GM12864 (cell line): ENCODE measurements at regions not wholly inside any gene's neighbourhood (a gene's known extent, or its start where the extent isn't known, plus 50 kb on each side); places are given as distances from the start of the nearest gene placed in this dataset.

Experiments
- DNase-seq: peaks from one replicate; pipeline ENCODE4 v3.0.0-alpha.2; 2011; ENCODE audit warnings: low read depth
- H3K4me3 ChIP-seq: 2 replicates; pipeline ENCODE4 v1.5.1; 2011; ENCODE audit warnings: mild to moderate bottlenecking, low read depth, low read length, control low read depth
- CTCF ChIP-seq: IDR thresholded peaks from 2 replicates; pipeline ENCODE4 v1.5.1; 2011; ENCODE audit warnings: low read depth, mild to moderate bottlenecking, moderate library complexity, low read length, control low read depth, inconsistent platforms; ENCODE audit errors: missing control alignments

DNA sequence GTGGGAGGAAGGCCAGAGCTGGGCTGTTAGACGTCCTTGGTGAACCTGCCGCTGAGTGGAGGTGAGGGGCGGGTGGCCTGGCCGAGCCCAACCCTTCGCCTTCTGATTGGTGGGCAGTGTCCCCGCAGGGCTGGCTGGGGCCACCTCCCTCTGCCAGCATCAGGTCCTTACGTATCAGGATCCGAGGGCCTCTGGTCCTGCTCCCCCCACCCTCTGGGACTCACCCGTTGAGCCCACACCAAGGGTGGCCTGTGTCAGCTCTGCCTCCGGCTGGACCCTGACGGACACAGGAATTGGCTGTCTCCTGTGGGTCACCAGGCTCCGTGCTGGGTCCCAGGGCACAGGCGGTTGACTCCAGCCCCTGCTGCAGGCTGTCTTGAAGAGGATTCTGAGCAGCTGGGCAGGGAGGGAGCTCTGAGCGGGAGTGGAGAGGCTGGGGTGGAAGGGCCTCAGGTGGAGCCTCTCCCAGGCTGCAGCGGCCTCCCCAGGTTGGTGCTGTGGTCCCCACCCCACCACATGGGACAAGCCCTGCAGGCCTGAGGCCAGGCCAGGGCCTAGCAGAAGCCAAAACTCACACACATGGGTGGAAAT is 58.4 kb upstream of the NKX1-1 start:
- H3K4me3 ChIP-seq: no peak overlapping the region
- no peak for DNase-seq
- no peak for TF ChIP-seq CTCF

GRCh38 chr4:1463927-1464540 is 57.8 kb upstream of the NKX1-1 start:
- no peak overlapping the region for H3K4me3 ChIP-seq
- no peak for TF ChIP-seq CTCF
- no peak for DNase-seq

DNA sequence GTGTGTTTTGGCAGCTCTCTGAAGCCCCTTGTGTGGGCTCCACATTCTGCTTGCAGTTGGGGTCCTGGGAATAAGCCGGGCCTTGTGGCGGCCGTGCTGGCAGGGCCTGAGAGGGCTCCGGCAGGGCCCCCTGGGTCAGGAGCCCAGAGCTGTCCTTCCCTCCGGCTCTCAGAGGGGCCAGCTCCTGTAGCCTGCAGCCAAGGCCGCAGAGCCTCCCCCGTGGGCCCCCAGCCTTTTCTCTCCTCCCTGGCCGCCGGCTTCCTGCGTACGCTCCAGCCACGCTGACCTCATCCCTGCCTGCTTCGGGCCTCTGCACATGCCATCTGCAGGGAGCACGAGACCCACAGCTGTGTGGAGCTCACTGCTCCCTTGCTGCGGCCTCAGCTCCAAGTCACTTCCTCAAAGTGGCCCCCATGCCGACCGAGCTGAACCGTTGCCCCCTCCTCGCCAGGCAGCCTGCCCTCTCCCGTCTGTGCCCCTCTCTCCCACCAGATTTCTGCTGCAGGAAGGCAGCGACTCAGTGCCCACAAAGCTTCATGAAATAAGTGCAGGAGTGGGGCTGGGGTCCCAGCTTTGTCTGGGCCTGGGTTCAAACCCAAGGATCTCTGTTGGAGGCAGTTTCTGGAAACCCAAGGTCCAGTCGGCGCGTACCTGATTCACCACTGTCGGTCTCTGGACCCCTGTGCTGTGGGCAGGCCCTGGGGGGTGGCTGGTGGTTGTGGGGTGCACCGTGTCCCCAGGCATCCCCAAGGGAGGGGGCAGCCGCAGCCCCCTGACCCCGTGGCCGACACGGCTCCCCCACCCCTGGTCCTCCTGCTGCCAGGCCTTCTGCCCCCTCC is 57.1 kb upstream of the NKX1-1 start:
- DNase-seq: no peak
- TF ChIP-seq CTCF: no peak
- H3K4me3 ChIP-seq: no peak overlapping the region

GRCh38 chr4:1462768-1463075 is 56.5 kb upstream of the NKX1-1 start:
- no peak for TF ChIP-seq CTCF
- no peak overlapping the region for H3K4me3 ChIP-seq
- no peak for DNase-seq

- TF ChIP-seq CTCF: no peak
- DNase-seq: no peak
- H3K4me3 ChIP-seq: no peak overlapping the region
Measured at GRCh38 chr4:1462009-1462767, 55.9 kb upstream of the NKX1-1 start.

DNA sequence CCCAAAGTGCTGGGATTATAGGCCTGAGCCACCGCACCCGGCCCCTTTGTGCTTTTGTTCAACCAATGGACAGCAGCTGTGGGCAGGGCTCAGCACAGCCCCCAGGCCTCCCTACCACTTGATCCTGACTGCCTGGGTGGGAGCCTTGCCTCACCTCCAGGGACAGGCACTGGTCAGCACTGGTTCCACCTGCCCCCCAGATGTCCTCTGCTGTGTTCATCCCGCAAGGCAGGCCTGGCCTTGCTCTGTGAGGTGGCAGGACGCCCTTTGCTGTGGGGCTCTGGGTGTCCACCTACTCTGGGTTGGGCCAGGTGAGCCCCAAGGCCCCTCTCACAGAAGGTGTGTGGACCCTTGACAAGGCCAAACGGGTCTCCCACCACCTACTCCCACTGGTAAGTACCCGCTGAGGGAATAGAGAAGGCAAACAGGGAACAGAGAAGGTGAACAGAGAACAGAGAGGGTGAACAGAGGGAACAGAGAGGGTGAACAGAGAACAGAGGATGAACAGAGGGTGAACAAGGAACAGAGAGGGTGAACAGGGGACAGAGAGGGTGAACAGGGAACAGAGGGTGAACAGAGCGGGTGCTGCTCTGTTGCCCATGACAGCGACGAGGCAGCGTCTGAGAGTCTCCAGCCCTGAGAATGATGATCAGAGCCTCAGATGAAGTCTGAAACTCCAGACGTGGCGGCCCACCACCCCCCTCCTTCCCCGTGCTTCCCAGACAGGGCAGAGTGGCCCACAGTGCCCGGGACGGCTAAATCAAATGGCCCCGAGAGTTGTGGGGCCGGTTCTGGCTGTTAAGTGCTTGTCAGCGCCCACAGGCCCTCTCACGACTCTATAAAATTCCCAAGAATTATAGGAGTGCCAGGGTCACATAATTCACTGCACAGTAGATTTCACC is 55.0 kb upstream of the NKX1-1 start:
- TF ChIP-seq CTCF: no peak
- H3K4me3 ChIP-seq: no peak overlapping the region

More for the DNA sequence above, 55.0 kb upstream of the NKX1-1 start:
- no peak for DNase-seq
